Breast epithelium (tissue), 4 donors: ENCODE measurements at regions not wholly inside any gene's neighbourhood (a gene's known extent, or its start where the extent isn't known, plus 50 kb on each side); places are given as distances from the start of the nearest gene placed in this dataset.

Experiments
- DNase-seq, 2 donors: peaks; one replicate each; pipeline ENCODE4 v3.0.0-alpha.2; 2019; ENCODE audit warnings: low spot score in 2 of 2
- H3K27ac ChIP-seq, 2 donors: fragments of 200-600 bp; sonication (generic) in 1 of 2; one replicate each; pipeline ENCODE4 v1.5.1; 2016 to 2019; ENCODE audit warnings: mild to moderate bottlenecking in 1 of 2
- H3K27me3 ChIP-seq, 2 donors: fragments of 200-600 bp; sonication (generic) in 1 of 2; one replicate each; pipeline versions ENCODE4 v1.5.1 to v1.6.0; 2017 to 2019; ENCODE audit warnings: control low read depth in 1 of 2, mild to moderate bottlenecking in 1 of 2
- H3K36me3 ChIP-seq: fragments of 200-600 bp; one replicate; pipeline ENCODE4 v1.5.1; 2019
- H3K4me1 ChIP-seq, 2 donors: fragments of 200-600 bp; sonication (generic); one replicate each; pipeline ENCODE4 v1.5.1; 2016 to 2019; ENCODE audit warnings: control low read depth in 1 of 2
- H3K4me3 ChIP-seq, 3 donors: fragments of 200-600 bp; sonication (generic); 1 replicate in 2 of 3; 2 replicates in 1 of 3; pipeline ENCODE4 v1.5.1; 2016 to 2019; ENCODE audit warnings: mild to moderate bottlenecking in 3 of 3, moderate library complexity in 2 of 3
- H3K9me3 ChIP-seq, 2 donors: fragments of 200-600 bp; sonication (generic) in 1 of 2; one replicate each; pipeline ENCODE4 v1.5.1; 2016 to 2019; ENCODE audit warnings: control low read depth in 1 of 2
- POLR2A ChIP-seq: fragments of 450-650 bp; IDR thresholded peaks from one replicate; pipeline ENCODE4 v1.6.1; 2016; ENCODE audit warnings: antibody characterized with exemption, mild to moderate bottlenecking, moderate library complexity
- POLR2AphosphoS5 ChIP-seq, 3 donors: sonication (generic); formaldehyde crosslinking; IDR thresholded peaks; one replicate each; pipeline ENCODE4 v1.6.1; 2017; ENCODE audit warnings: antibody characterized with exemption in 3 of 3
- intact Hi-C: fragments of 100-400 bp; cut with DNase I; formaldehyde crosslinking; loops from one replicate; pipeline ENCODE4 v1.15.1; 2023; ENCODE audit warnings: low total_unique reads
- TF ChIP-seq, protein P1 (sequence below), 3 donors: fragments of 450-650 bp; IDR thresholded peaks; one replicate each; pipeline ENCODE4 v1.5.1; 2016 to 2017; ENCODE audit warnings: antibody characterized with exemption in 3 of 3, mild to moderate bottlenecking in 3 of 3, moderate library complexity in 3 of 3

DNA sequence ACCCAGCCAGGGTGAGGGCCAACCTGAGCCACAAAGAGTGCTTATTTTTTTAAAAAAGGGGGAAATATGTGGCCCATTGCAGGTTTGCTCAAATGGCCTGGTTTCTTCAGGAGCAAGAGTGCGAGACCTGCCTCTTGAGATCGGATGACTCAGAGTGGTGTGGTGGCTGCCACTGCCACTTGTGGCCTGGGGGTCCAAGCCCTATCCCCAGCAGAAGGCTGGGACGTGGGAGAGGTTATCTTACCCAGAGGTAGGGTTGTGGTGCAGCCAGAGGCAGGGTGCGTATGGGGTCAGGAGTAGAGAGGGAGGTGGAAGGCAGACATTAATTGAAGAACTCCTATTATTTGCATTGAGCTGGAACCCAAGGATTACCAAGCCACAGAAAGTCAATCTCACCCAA is 83.2 kb upstream of the SMAD3 start:
- Histone ChIP-seq H3K9me3 (no peaks in the 10 kb centered on the region), H3K27me3 (no peaks in the 10 kb centered on the region), H3K36me3 (no peaks in the 10 kb centered on the region), H3K27ac (no peak overlapping the region), H3K4me3 (no peak overlapping the region), H3K4me1 (no peaks in the 10 kb centered on the region)
- TF ChIP-seq POLR2AphosphoS5 (IDR thresholded peaks at IDR 0.05) = no peak
- TF ChIP-seq, protein P1, sequence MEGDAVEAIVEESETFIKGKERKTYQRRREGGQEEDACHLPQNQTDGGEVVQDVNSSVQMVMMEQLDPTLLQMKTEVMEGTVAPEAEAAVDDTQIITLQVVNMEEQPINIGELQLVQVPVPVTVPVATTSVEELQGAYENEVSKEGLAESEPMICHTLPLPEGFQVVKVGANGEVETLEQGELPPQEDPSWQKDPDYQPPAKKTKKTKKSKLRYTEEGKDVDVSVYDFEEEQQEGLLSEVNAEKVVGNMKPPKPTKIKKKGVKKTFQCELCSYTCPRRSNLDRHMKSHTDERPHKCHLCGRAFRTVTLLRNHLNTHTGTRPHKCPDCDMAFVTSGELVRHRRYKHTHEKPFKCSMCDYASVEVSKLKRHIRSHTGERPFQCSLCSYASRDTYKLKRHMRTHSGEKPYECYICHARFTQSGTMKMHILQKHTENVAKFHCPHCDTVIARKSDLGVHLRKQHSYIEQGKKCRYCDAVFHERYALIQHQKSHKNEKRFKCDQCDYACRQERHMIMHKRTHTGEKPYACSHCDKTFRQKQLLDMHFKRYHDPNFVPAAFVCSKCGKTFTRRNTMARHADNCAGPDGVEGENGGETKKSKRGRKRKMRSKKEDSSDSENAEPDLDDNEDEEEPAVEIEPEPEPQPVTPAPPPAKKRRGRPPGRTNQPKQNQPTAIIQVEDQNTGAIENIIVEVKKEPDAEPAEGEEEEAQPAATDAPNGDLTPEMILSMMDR (IDR thresholded peaks at IDR 0.05) = no peak
- no peak for TF ChIP-seq POLR2A
- intact Hi-C loops = no loop called here
- DNase-seq = no peak

DNA sequence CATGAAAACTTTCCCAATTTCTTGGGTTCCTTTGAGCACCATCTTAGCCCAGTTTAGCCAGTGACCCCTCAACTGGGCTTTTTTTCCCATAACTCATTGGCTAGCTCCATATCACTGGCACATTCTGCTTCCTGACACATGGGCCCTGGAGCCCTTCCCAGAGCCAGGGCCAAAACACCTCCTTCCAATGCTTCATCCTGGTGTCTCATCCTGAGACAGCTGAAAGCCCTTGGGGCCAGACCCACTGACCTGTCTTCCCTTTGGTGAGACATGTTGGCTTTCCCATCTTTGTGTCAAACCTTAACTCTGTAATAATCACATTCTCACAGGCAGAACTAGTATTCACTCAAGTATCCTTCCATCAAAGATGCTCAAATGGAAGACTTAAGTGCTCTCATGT is 82.6 kb upstream of the SMAD3 start:
- Histone ChIP-seq H3K27me3 (no peaks in the 10 kb centered on the region), H3K4me3 (no peak overlapping the region), H3K4me1 (no peaks in the 10 kb centered on the region), H3K9me3 (no peaks in the 10 kb centered on the region), H3K27ac (no peak overlapping the region), H3K36me3 (no peaks in the 10 kb centered on the region)
- TF ChIP-seq, protein P1 (IDR thresholded peaks at IDR 0.05) = no peak
- TF ChIP-seq POLR2A (no peak), POLR2AphosphoS5 (IDR thresholded peaks at IDR 0.05) (no peak)
- DNase-seq = no peak
- intact Hi-C loops = no loop called here

DNA sequence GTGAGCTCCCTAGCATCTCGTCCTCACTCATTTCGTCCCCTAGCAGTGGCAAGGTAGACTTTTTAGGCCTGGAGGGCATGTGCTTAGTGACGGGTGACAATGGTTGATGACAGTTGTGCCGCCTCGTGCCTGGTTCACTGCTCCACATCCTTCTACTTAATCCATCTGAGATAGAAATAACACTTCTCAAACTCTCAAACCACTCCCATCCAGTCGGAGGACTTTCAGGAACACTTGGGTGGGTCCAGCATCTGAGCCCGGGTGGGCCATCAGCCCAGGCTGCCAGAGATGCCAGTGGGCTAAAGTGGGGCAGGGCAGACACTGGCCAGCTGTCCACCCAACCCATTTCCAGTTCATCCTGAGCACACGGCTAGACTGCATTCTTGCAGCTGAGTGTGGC is 79.7 kb upstream of the SMAD3 start:
- intact Hi-C loops = no loop called here
- no peak overlapping the region for H3K27ac ChIP-seq
- TF ChIP-seq POLR2A (no peak), POLR2AphosphoS5 (IDR thresholded peaks at IDR 0.05) (no peak)
- TF ChIP-seq, protein P1 (IDR thresholded peaks at IDR 0.05) = no peak
- no peaks in the 10 kb centered on the region for H3K36me3 ChIP-seq
- DNase-seq = no peak
- no peak overlapping the region for H3K4me3 ChIP-seq
- no peaks in the 10 kb centered on the region for H3K27me3 ChIP-seq
- H3K9me3 ChIP-seq = no peaks in the 10 kb centered on the region
- H3K4me1 ChIP-seq = no peaks in the 10 kb centered on the region

DNA sequence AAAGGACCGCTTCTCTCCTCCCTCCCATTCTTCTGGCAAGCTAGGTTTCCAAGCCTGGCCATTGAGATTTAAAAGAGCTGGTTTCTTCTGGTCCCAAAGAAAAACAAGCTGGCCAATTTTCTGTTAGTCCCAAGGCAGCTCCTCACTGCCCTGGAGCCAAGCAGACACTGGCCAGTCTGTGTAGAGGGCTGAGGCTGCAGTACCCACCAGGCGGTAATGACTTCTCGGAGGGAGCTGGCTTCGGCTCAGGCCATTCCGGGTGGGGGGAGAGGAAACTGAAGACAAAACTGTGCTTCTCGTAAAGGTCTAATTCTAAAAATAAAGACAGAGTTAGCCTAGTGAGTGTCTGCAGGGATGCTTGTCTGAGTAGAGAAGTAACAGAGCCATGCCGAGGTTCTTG is 78.5 kb upstream of the SMAD3 start:
- H3K9me3 ChIP-seq = no peaks in the 10 kb centered on the region
- TF ChIP-seq, protein P1 (IDR thresholded peaks at IDR 0.05) = no peak
- TF ChIP-seq POLR2AphosphoS5 (IDR thresholded peaks at IDR 0.05) (no peak), POLR2A (no peak)
- H3K4me3 ChIP-seq = no peak overlapping the region
- no peak overlapping the region for H3K27ac ChIP-seq
- intact Hi-C loops = no loop called here
- H3K4me1 ChIP-seq = no peaks in the 10 kb centered on the region
- H3K36me3 ChIP-seq = no peaks in the 10 kb centered on the region
- no peaks in the 10 kb centered on the region for H3K27me3 ChIP-seq
- no peak for DNase-seq

DNA sequence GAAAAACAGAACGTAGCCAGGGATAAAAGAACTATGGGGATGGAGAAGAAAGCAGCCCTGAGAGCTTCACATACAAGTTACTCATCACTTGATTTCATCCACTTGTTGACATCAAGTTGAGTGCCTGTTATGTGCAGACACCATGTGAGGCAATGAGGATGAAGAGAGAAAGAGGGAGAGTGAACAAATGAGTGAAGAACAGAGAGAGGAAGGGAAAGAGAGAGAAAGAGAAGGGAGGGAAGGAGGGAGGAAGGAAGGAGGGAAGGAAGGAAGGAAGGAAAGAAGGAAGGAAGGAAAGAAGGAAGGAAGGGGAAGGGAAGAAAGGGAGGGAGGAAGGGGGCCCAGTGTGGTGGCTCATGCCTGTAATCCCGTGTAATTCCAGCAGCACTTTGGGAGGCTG is 72.3 kb upstream of the SMAD3 start:
- Histone ChIP-seq H3K9me3 (no peaks in the 10 kb centered on the region), H3K36me3 (no peaks in the 10 kb centered on the region), H3K27me3 (no peaks in the 10 kb centered on the region), H3K4me3 (no peak overlapping the region), H3K4me1 (no peaks in the 10 kb centered on the region), H3K27ac (no peak overlapping the region)
- TF ChIP-seq POLR2A (no peak), POLR2AphosphoS5 (IDR thresholded peaks at IDR 0.05) (no peak)
- TF ChIP-seq, protein P1 (IDR thresholded peaks at IDR 0.05) = no peak
- DNase-seq = no peak
- intact Hi-C loops = no loop called here
